H7 (cell line): ENCODE measurements at regions not wholly inside any gene's neighbourhood (a gene's known extent, or its start where the extent isn't known, plus 50 kb on each side); places are given as distances from the start of the nearest gene placed in this dataset.

ENCODE experiments used
- DNase-seq: peaks from one replicate; pipeline ENCODE4 v3.0.0; 2012
- H3K27me3 ChIP-seq: 2 replicates; pipeline ENCODE4 v1.6.0; 2011; ENCODE audit warnings: mild to moderate bottlenecking, low read length; ENCODE audit not compliant: control insufficient read depth, insufficient read depth
- H3K36me3 ChIP-seq: replicated peaks from 2 replicates; pipeline ENCODE4 v1.5.1; 2011; ENCODE audit warnings: low read length; ENCODE audit not compliant: control insufficient read depth, insufficient read depth
- H3K4me3 ChIP-seq: 2 replicates; pipeline ENCODE4 v1.5.1; 2011; ENCODE audit warnings: low read depth, mild to moderate bottlenecking, control low read depth, low read length, moderate library complexity; ENCODE audit not compliant: insufficient read depth

- DNase-seq = peak; percentile 41
- Histone ChIP-seq H3K4me3 (no peak overlapping the region), H3K36me3 (no peaks in the 10 kb centered on the region), H3K27me3 (no peaks in the 10 kb centered on the region)
Observed at GRCh38 chr1:201714542-201715329, 114.2 kb upstream of the IPO9 start.

GRCh38 chr1:201715351-201715750 lies 113.6 kb upstream of the IPO9 start:
- no peak for DNase-seq
- Histone ChIP-seq H3K4me3 (no peak overlapping the region), H3K36me3 (no peaks in the 10 kb centered on the region), H3K27me3 (no peaks in the 10 kb centered on the region)

GRCh38 chr1:201715801-201716741 lies 112.9 kb upstream of the IPO9 start:
- Histone ChIP-seq H3K27me3 (no peaks in the 10 kb centered on the region), H3K36me3 (no peaks in the 10 kb centered on the region), H3K4me3 (no peak overlapping the region)
- DNase-seq = no peak

GRCh38 chr1:201716742-201717135 lies 112.2 kb upstream of the IPO9 start:
- DNase-seq = no peak
- Histone ChIP-seq H3K27me3 (no peaks in the 10 kb centered on the region), H3K36me3 (no peaks in the 10 kb centered on the region), H3K4me3 (no peak overlapping the region)

- no peak overlapping the region for H3K4me3 ChIP-seq
- H3K27me3 ChIP-seq = no peaks in the 10 kb centered on the region
- no peak for DNase-seq
- no peaks in the 10 kb centered on the region for H3K36me3 ChIP-seq
Observed at GRCh38 chr1:201717286-201717685, 111.7 kb upstream of the IPO9 start.

GRCh38 chr1:201718346-201719202 lies 110.4 kb upstream of the IPO9 start:
- Histone ChIP-seq H3K4me3 (no peak overlapping the region), H3K27me3 (no peaks in the 10 kb centered on the region), H3K36me3 (no peaks in the 10 kb centered on the region)
- peak; percentile 79 for DNase-seq

GRCh38 chr1:201719812-201720521 lies 109.0 kb upstream of the IPO9 start:
- H3K27me3 ChIP-seq = no peaks in the 10 kb centered on the region
- no peak overlapping the region for H3K4me3 ChIP-seq
- DNase-seq = peak; percentile 69
- H3K36me3 ChIP-seq = no peaks in the 10 kb centered on the region

- H3K4me3 ChIP-seq = no peak overlapping the region
- H3K27me3 ChIP-seq = no peaks in the 10 kb centered on the region
- DNase-seq = no peak
- H3K36me3 ChIP-seq = no peaks in the 10 kb centered on the region
Observed at GRCh38 chr1:201720522-201720844, 108.5 kb upstream of the IPO9 start.

GRCh38 chr1:201721082-201722049 lies 107.6 kb upstream of the IPO9 start:
- DNase-seq = no peak
- no peaks in the 10 kb centered on the region for H3K27me3 ChIP-seq
- no peaks in the 10 kb centered on the region for H3K36me3 ChIP-seq
- H3K4me3 ChIP-seq = no peak overlapping the region

- no peak for DNase-seq
- Histone ChIP-seq H3K27me3 (no peaks in the 10 kb centered on the region), H3K36me3 (no peaks in the 10 kb centered on the region), H3K4me3 (no peak overlapping the region)
Observed at GRCh38 chr1:201724039-201724765, 104.8 kb upstream of the IPO9 start.

GRCh38 chr1:201724766-201725118 lies 104.2 kb upstream of the IPO9 start:
- no peaks in the 10 kb centered on the region for H3K36me3 ChIP-seq
- H3K4me3 ChIP-seq = no peak overlapping the region
- no peaks in the 10 kb centered on the region for H3K27me3 ChIP-seq
- DNase-seq = no peak

GRCh38 chr1:201726700-201727099 lies 102.3 kb upstream of the IPO9 start:
- Histone ChIP-seq H3K36me3 (no peaks in the 10 kb centered on the region), H3K27me3 (no peaks in the 10 kb centered on the region), H3K4me3 (no peak overlapping the region)
- DNase-seq = no peak

- Histone ChIP-seq H3K36me3 (no peaks in the 10 kb centered on the region), H3K4me3 (no peak overlapping the region), H3K27me3 (no peaks in the 10 kb centered on the region)
- DNase-seq = peak; percentile 46
Observed at GRCh38 chr1:201728731-201729130, 100.2 kb upstream of the IPO9 start.
